Fibroblast of lung (primary cell): ENCODE measurements at regions not wholly inside any gene's neighbourhood (a gene's known extent, or its start where the extent isn't known, plus 50 kb on each side); places are given as distances from the start of the nearest gene placed in this dataset.

ENCODE experiments used
- DNase-seq, 2 donors: peaks; one replicate each; pipeline versions ENCODE4 v3.0.0 to v3.0.0-alpha.2; 2010; ENCODE audit warnings: low read depth in 2 of 2
- H2AFZ ChIP-seq: 2 replicates; pipeline ENCODE4 v1.5.1; 2012; ENCODE audit warnings: low read length, control low read depth, inconsistent platforms
- H3K27ac ChIP-seq: 2 replicates; pipeline ENCODE4 v1.5.1; 2011; ENCODE audit warnings: low read length, control low read depth; ENCODE audit not compliant: insufficient read depth
- H3K27me3 ChIP-seq: 2 replicates; pipeline ENCODE4 v1.5.1; 2011; ENCODE audit warnings: mild to moderate bottlenecking, low read length; ENCODE audit not compliant: control insufficient read depth, insufficient read depth
- H3K36me3 ChIP-seq: 2 replicates; pipeline ENCODE4 v1.5.1; 2011; ENCODE audit warnings: low read length; ENCODE audit not compliant: control insufficient read depth, insufficient read depth
- H3K4me1 ChIP-seq: 2 replicates; pipeline ENCODE4 v1.5.1; 2011; ENCODE audit warnings: low read length; ENCODE audit not compliant: control insufficient read depth, insufficient read depth; ENCODE audit errors: extremely low read depth
- H3K4me2 ChIP-seq: 2 replicates; pipeline ENCODE4 v1.5.1; 2011; ENCODE audit warnings: low read length, control low read depth; ENCODE audit not compliant: insufficient read depth; ENCODE audit errors: extremely low read depth
- H3K4me3 ChIP-seq, 4 experiments: fragments of 200-600 bp in 1 of 4; sonication (generic) in 1 of 4; replicated peaks in 1 of 4; 2 replicates each; pipeline ENCODE4 v1.5.1; 2011 to 2016; ENCODE audit warnings: low read length in 4 of 4, low read depth in 3 of 4, mild to moderate bottlenecking in 3 of 4, control low read depth in 2 of 4, inconsistent platforms in 1 of 4, mixed read lengths in 1 of 4; ENCODE audit not compliant: insufficient read depth in 1 of 4; ENCODE audit errors: control extremely low read depth in 1 of 4
- H3K79me2 ChIP-seq: 2 replicates; pipeline ENCODE4 v1.5.1; 2012; ENCODE audit warnings: mild to moderate bottlenecking, low read length, inconsistent platforms; ENCODE audit not compliant: control insufficient read depth, insufficient read depth
- H3K9ac ChIP-seq: 2 replicates; pipeline ENCODE4 v1.5.1; 2011; ENCODE audit warnings: mild to moderate bottlenecking, low read length, control low read depth; ENCODE audit not compliant: insufficient read depth
- H3K9me3 ChIP-seq: 2 replicates; pipeline ENCODE4 v1.5.1; 2012; ENCODE audit warnings: low read depth, low read length; ENCODE audit not compliant: control insufficient read depth, insufficient read depth
- H4K20me1 ChIP-seq: 2 replicates; pipeline ENCODE4 v1.5.1; 2011; ENCODE audit warnings: low read length; ENCODE audit not compliant: control insufficient read depth, insufficient read depth; ENCODE audit errors: extremely low read depth
- CTCF ChIP-seq, 2 donors: IDR thresholded peaks in 1 of 2; conservative IDR thresholded peaks in 1 of 2; 1 replicate in 1 of 2; 2 replicates in 1 of 2; pipeline ENCODE4 v1.5.1; 2011 to 2012; ENCODE audit warnings: low read length in 2 of 2, control low read depth in 1 of 2, inconsistent platforms in 1 of 2, low read depth in 1 of 2, mild to moderate bottlenecking in 1 of 2
- EZH2 ChIP-seq: IDR thresholded peaks from 2 replicates; pipeline ENCODE4 v1.5.1; 2012; ENCODE audit warnings: low read length, control low read depth, mild to moderate bottlenecking; ENCODE audit errors: missing control alignments

- TF ChIP-seq EZH2 (no peak), CTCF (conservative IDR thresholded peaks at IDR 0.05 in 1 of 2, IDR thresholded peaks at IDR 0.05 in 1 of 2; ENCODE audit: low read depth in 1 of 2, low read length in 2 of 2) (no peak)
- H3K36me3 ChIP-seq: no peaks in the 10 kb centered on the region
- no peaks in the 10 kb centered on the region for H3K9me3 ChIP-seq
- no peak overlapping the region for H3K27ac ChIP-seq
- H3K79me2 ChIP-seq: no peaks in the 10 kb centered on the region
- no peak overlapping the region for H2AFZ ChIP-seq
- DNase-seq: no peak
- no peaks in the 10 kb centered on the region for H4K20me1 ChIP-seq
- H3K9ac ChIP-seq: no peak overlapping the region
- H3K27me3 ChIP-seq: no peaks in the 10 kb centered on the region
- no peak overlapping the region for H3K4me3 ChIP-seq
- no peak overlapping the region for H3K4me2 ChIP-seq
- H3K4me1 ChIP-seq: no peaks in the 10 kb centered on the region
These were observed 84.7 kb downstream of the LINC00237 start for GRCh38 chr20:21021472-21021790.

GRCh38 chr20:21020659-21021471 lies 85.3 kb downstream of the LINC00237 start:
- no peaks in the 10 kb centered on the region for H3K79me2 ChIP-seq
- no peaks in the 10 kb centered on the region for H3K9me3 ChIP-seq
- no peak overlapping the region for H3K4me2 ChIP-seq
- no peaks in the 10 kb centered on the region for H3K4me1 ChIP-seq
- no peaks in the 10 kb centered on the region for H3K27me3 ChIP-seq
- TF ChIP-seq CTCF (conservative IDR thresholded peaks at IDR 0.05 in 1 of 2, IDR thresholded peaks at IDR 0.05 in 1 of 2; ENCODE audit: low read depth in 1 of 2, low read length in 2 of 2) (no peak), EZH2 (no peak)
- DNase-seq: no peak
- no peak overlapping the region for H3K27ac ChIP-seq
- H3K36me3 ChIP-seq: no peaks in the 10 kb centered on the region
- H3K4me3 ChIP-seq: no peak overlapping the region
- H3K9ac ChIP-seq: no peak overlapping the region
- no peaks in the 10 kb centered on the region for H4K20me1 ChIP-seq
- no peak overlapping the region for H2AFZ ChIP-seq

GRCh38 chr20:21019814-21020658 lies 86.1 kb downstream of the LINC00237 start:
- Histone ChIP-seq H4K20me1 (no peaks in the 10 kb centered on the region), H3K36me3 (no peaks in the 10 kb centered on the region), H3K4me1 (no peaks in the 10 kb centered on the region), H3K27me3 (no peaks in the 10 kb centered on the region), H3K4me3 (no peak overlapping the region), H3K4me2 (no peak overlapping the region), H3K27ac (no peak overlapping the region), H3K9me3 (no peaks in the 10 kb centered on the region), H3K9ac (no peak overlapping the region), H3K79me2 (no peaks in the 10 kb centered on the region), H2AFZ (no peak overlapping the region)
- no peak for DNase-seq
- TF ChIP-seq EZH2 (no peak), CTCF (conservative IDR thresholded peaks at IDR 0.05 in 1 of 2, IDR thresholded peaks at IDR 0.05 in 1 of 2; ENCODE audit: low read depth in 1 of 2, low read length in 2 of 2) (no peak)
